Muscle layer of colon (tissue), 2 donors: ENCODE measurements at regions not wholly inside any gene's neighbourhood (a gene's known extent, or its start where the extent isn't known, plus 50 kb on each side); places are given as distances from the start of the nearest gene placed in this dataset.

Experiments
- H3K27ac ChIP-seq: one replicate; pipeline ENCODE4 v1.7.0; 2013; ENCODE audit warnings: low read depth, mild to moderate bottlenecking, low read length, moderate library complexity
- H3K27me3 ChIP-seq, 2 donors: one replicate each; pipeline ENCODE4 v1.7.0; 2013; ENCODE audit warnings: low read length in 2 of 2, mild to moderate bottlenecking in 2 of 2; ENCODE audit not compliant: insufficient read depth in 2 of 2, control insufficient read depth in 1 of 2
- H3K36me3 ChIP-seq: one replicate; pipeline ENCODE4 v1.7.0; 2013; ENCODE audit warnings: mild to moderate bottlenecking, low read length; ENCODE audit not compliant: insufficient read depth
- H3K4me1 ChIP-seq: one replicate; pipeline ENCODE4 v1.7.0; 2013; ENCODE audit warnings: mild to moderate bottlenecking, low read length; ENCODE audit not compliant: insufficient read depth
- H3K4me3 ChIP-seq, 2 donors: one replicate each; pipeline ENCODE4 v1.7.0; 2013; ENCODE audit warnings: low read length in 2 of 2, low read depth in 1 of 2, mild to moderate bottlenecking in 1 of 2, moderate library complexity in 1 of 2
- H3K9ac ChIP-seq: one replicate; pipeline ENCODE4 v1.7.0; 2013; ENCODE audit warnings: low read length
- H3K9me3 ChIP-seq: one replicate; pipeline ENCODE4 v1.7.0; 2013; ENCODE audit warnings: mild to moderate bottlenecking, low read length
- donor health status: abdominal sarcoma.
- donor health status: Adenocarcinoma of cecum.

DNA sequence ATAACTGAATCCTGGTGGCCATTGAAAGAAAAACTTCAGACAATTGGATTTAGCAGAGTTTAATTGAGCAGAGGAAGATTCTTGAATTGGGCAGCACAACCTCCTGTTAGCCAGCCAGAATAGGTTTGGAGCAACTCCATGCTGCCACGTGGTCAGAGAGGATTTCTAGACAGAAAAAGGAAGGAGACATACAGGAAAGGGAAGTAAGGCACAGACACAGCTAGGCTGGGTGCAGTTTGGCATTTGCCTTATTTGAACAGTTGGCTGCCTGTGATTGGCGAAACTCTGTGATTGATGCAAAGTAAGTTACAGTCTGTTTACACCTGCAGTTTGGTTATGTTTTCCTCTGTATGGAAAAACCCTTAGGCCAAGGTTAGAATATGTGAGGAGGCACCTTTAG, 85.8 kb upstream of the SPATA13 start:
- Histone ChIP-seq H3K9ac (no peak overlapping the region), H3K4me1 (no peaks in the 10 kb centered on the region), H3K9me3 (no peaks in the 10 kb centered on the region), H3K27ac (no peak overlapping the region), H3K27me3 (no peaks in the 10 kb centered on the region), H3K36me3 (no peaks in the 10 kb centered on the region), H3K4me3 (no peak overlapping the region)

GRCh38 chr13:24075137-24075975, 85.2 kb upstream of the SPATA13 start:
- H3K9ac ChIP-seq, result no peak overlapping the region
- no peaks in the 10 kb centered on the region for H3K9me3 ChIP-seq
- no peaks in the 10 kb centered on the region for H3K36me3 ChIP-seq
- H3K4me1 ChIP-seq, result no peaks in the 10 kb centered on the region
- no peaks in the 10 kb centered on the region for H3K27me3 ChIP-seq
- no peak overlapping the region for H3K4me3 ChIP-seq
- no peak overlapping the region for H3K27ac ChIP-seq

- no peaks in the 10 kb centered on the region for H3K36me3 ChIP-seq
- H3K27ac ChIP-seq, result no peak overlapping the region
- no peak overlapping the region for H3K4me3 ChIP-seq
- H3K9me3 ChIP-seq, result no peaks in the 10 kb centered on the region
- no peaks in the 10 kb centered on the region for H3K27me3 ChIP-seq
- H3K4me1 ChIP-seq, result no peaks in the 10 kb centered on the region
- no peak overlapping the region for H3K9ac ChIP-seq
Observed at GRCh38 chr13:24076109-24076508, 84.4 kb upstream of the SPATA13 start.

DNA sequence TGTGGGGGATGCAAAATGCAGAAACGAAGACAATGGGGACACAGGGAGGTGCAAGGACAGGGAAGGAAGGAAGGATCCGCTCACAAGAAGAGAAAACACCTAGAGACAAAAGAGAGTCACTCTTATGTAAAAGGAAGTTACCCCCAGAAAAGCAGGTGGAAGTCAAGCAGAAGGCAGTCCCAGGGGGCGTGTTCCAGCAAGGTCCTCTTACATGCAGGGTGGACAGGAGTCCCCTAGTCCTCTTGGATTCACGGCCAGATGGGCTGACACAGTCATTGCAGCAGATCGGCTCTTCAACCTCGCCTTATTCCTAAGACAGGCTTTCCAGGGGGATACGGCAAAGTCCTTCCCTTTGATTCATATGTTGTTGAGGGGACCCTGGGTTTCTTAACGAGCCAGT, 83.9 kb upstream of the SPATA13 start:
- H3K27ac ChIP-seq, result no peak overlapping the region
- no peak overlapping the region for H3K9ac ChIP-seq
- no peaks in the 10 kb centered on the region for H3K9me3 ChIP-seq
- H3K4me3 ChIP-seq, result no peak overlapping the region
- no peaks in the 10 kb centered on the region for H3K4me1 ChIP-seq
- H3K27me3 ChIP-seq, result no peaks in the 10 kb centered on the region
- no peaks in the 10 kb centered on the region for H3K36me3 ChIP-seq

- Histone ChIP-seq H3K4me1 (no peaks in the 10 kb centered on the region), H3K9ac (no peak overlapping the region), H3K27me3 (no peaks in the 10 kb centered on the region), H3K36me3 (no peaks in the 10 kb centered on the region), H3K9me3 (no peaks in the 10 kb centered on the region), H3K27ac (no peak overlapping the region), H3K4me3 (no peak overlapping the region)
Observed at GRCh38 chr13:24080134-24080533, 80.4 kb upstream of the SPATA13 start.

- no peaks in the 10 kb centered on the region for H3K27me3 ChIP-seq
- no peak overlapping the region for H3K4me3 ChIP-seq
- no peak overlapping the region for H3K27ac ChIP-seq
- no peaks in the 10 kb centered on the region for H3K9me3 ChIP-seq
- H3K4me1 ChIP-seq, result no peaks in the 10 kb centered on the region
- no peak overlapping the region for H3K9ac ChIP-seq
- H3K36me3 ChIP-seq, result no peaks in the 10 kb centered on the region
Observed at GRCh38 chr13:24081387-24081786, 79.1 kb upstream of the SPATA13 start.

DNA sequence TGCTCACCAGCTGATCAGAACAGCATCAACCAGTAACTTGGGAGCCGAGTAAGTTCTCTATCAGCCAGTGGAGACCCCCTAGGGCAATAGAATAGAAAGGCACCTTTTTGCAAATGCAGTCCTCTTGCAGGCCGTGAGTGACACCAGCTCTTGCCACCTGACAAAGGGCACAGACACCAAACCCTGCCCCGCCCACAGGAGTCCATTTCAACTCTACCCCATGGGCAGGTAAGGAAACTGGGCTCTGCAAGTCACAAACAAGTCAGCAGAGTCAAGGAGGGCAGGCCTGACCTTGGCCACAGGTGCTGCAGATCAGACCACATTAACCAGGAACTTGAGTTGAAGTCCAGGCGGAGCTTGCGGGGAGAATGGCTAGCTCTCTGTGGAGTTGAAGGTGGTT, 77.4 kb upstream of the SPATA13 start:
- Histone ChIP-seq H3K27me3 (no peaks in the 10 kb centered on the region), H3K27ac (no peak overlapping the region), H3K9me3 (no peaks in the 10 kb centered on the region), H3K36me3 (no peaks in the 10 kb centered on the region), H3K4me1 (no peaks in the 10 kb centered on the region), H3K9ac (no peak overlapping the region), H3K4me3 (no peak overlapping the region)

- Histone ChIP-seq H3K27me3 (no peaks in the 10 kb centered on the region), H3K27ac (no peak overlapping the region), H3K4me1 (no peaks in the 10 kb centered on the region), H3K4me3 (no peak overlapping the region), H3K9ac (no peak overlapping the region), H3K9me3 (no peaks in the 10 kb centered on the region), H3K36me3 (no peaks in the 10 kb centered on the region)
Observed at GRCh38 chr13:24083722-24084421, 76.6 kb upstream of the SPATA13 start.

GRCh38 chr13:24085662-24086061, 74.9 kb upstream of the SPATA13 start:
- no peak overlapping the region for H3K4me3 ChIP-seq
- H3K4me1 ChIP-seq, result no peaks in the 10 kb centered on the region
- no peaks in the 10 kb centered on the region for H3K9me3 ChIP-seq
- no peaks in the 10 kb centered on the region for H3K36me3 ChIP-seq
- H3K9ac ChIP-seq, result no peak overlapping the region
- H3K27me3 ChIP-seq, result no peaks in the 10 kb centered on the region
- H3K27ac ChIP-seq, result no peak overlapping the region

- Histone ChIP-seq H3K9me3 (no peaks in the 10 kb centered on the region), H3K36me3 (no peaks in the 10 kb centered on the region), H3K4me3 (no peak overlapping the region), H3K9ac (no peak overlapping the region), H3K27ac (no peak overlapping the region), H3K27me3 (no peaks in the 10 kb centered on the region), H3K4me1 (no peaks in the 10 kb centered on the region)
Observed at GRCh38 chr13:24086642-24087041, 73.9 kb upstream of the SPATA13 start.

- H3K9ac ChIP-seq, result no peak overlapping the region
- H3K4me3 ChIP-seq, result no peak overlapping the region
- H3K36me3 ChIP-seq, result no peaks in the 10 kb centered on the region
- H3K9me3 ChIP-seq, result no peaks in the 10 kb centered on the region
- H3K27ac ChIP-seq, result no peak overlapping the region
- H3K27me3 ChIP-seq, result no peaks in the 10 kb centered on the region
- H3K4me1 ChIP-seq, result no peaks in the 10 kb centered on the region
Observed at GRCh38 chr13:24087605-24088225, 72.8 kb upstream of the SPATA13 start.
